GM23338 (cell line): ENCODE measurements at regions not wholly inside any gene's neighbourhood (a gene's known extent, or its start where the extent isn't known, plus 50 kb on each side); places are given as distances from the start of the nearest gene placed in this dataset.

Source experiments
- CREB1 ChIP-seq: fragments of 250-450 bp; sonication (Bioruptor Pico); IDR thresholded peaks from 2 replicates; pipeline ENCODE4 v1.5.0; 2020; ENCODE audit warnings: low read depth, mild to moderate bottlenecking, moderate library complexity
- EZH2phosphoT487 ChIP-seq: fragments of 200-600 bp; sonication (generic); IDR thresholded peaks from one replicate; pipeline ENCODE4 v1.8.1; 2018; ENCODE audit warnings: antibody characterized with exemption; ENCODE audit not compliant: unreplicated experiment
- JUNB ChIP-seq: IDR thresholded peaks from one replicate; pipeline ENCODE4 v1.6.1; 2016; ENCODE audit warnings: antibody characterized with exemption; ENCODE audit not compliant: unreplicated experiment
- STAT1 ChIP-seq: IDR thresholded peaks from one replicate; pipeline ENCODE4 v1.6.1; 2016; ENCODE audit warnings: antibody characterized with exemption; ENCODE audit not compliant: unreplicated experiment
- TF ChIP-seq, protein P1 (sequence below): fragments of 250-450 bp; sonication (Bioruptor Pico); IDR thresholded peaks from 2 replicates; pipeline ENCODE4 v1.5.0; 2020; ENCODE audit warnings: mild to moderate bottlenecking, moderate library complexity
- TF ChIP-seq, protein P2 (sequence below): IDR thresholded peaks from one replicate; pipeline ENCODE4 v1.6.1; 2018; ENCODE audit warnings: antibody characterized with exemption; ENCODE audit not compliant: unreplicated experiment
- TF ChIP-seq, protein P3 (sequence below): IDR thresholded peaks from 2 replicates; pipeline ENCODE4 v1.6.1; 2016; ENCODE audit warnings: antibody characterized with exemption

GRCh38 chr4:18616720-18617119 lies 595.2 kb upstream of the LCORL start (continued):
- TF ChIP-seq, protein P1, sequence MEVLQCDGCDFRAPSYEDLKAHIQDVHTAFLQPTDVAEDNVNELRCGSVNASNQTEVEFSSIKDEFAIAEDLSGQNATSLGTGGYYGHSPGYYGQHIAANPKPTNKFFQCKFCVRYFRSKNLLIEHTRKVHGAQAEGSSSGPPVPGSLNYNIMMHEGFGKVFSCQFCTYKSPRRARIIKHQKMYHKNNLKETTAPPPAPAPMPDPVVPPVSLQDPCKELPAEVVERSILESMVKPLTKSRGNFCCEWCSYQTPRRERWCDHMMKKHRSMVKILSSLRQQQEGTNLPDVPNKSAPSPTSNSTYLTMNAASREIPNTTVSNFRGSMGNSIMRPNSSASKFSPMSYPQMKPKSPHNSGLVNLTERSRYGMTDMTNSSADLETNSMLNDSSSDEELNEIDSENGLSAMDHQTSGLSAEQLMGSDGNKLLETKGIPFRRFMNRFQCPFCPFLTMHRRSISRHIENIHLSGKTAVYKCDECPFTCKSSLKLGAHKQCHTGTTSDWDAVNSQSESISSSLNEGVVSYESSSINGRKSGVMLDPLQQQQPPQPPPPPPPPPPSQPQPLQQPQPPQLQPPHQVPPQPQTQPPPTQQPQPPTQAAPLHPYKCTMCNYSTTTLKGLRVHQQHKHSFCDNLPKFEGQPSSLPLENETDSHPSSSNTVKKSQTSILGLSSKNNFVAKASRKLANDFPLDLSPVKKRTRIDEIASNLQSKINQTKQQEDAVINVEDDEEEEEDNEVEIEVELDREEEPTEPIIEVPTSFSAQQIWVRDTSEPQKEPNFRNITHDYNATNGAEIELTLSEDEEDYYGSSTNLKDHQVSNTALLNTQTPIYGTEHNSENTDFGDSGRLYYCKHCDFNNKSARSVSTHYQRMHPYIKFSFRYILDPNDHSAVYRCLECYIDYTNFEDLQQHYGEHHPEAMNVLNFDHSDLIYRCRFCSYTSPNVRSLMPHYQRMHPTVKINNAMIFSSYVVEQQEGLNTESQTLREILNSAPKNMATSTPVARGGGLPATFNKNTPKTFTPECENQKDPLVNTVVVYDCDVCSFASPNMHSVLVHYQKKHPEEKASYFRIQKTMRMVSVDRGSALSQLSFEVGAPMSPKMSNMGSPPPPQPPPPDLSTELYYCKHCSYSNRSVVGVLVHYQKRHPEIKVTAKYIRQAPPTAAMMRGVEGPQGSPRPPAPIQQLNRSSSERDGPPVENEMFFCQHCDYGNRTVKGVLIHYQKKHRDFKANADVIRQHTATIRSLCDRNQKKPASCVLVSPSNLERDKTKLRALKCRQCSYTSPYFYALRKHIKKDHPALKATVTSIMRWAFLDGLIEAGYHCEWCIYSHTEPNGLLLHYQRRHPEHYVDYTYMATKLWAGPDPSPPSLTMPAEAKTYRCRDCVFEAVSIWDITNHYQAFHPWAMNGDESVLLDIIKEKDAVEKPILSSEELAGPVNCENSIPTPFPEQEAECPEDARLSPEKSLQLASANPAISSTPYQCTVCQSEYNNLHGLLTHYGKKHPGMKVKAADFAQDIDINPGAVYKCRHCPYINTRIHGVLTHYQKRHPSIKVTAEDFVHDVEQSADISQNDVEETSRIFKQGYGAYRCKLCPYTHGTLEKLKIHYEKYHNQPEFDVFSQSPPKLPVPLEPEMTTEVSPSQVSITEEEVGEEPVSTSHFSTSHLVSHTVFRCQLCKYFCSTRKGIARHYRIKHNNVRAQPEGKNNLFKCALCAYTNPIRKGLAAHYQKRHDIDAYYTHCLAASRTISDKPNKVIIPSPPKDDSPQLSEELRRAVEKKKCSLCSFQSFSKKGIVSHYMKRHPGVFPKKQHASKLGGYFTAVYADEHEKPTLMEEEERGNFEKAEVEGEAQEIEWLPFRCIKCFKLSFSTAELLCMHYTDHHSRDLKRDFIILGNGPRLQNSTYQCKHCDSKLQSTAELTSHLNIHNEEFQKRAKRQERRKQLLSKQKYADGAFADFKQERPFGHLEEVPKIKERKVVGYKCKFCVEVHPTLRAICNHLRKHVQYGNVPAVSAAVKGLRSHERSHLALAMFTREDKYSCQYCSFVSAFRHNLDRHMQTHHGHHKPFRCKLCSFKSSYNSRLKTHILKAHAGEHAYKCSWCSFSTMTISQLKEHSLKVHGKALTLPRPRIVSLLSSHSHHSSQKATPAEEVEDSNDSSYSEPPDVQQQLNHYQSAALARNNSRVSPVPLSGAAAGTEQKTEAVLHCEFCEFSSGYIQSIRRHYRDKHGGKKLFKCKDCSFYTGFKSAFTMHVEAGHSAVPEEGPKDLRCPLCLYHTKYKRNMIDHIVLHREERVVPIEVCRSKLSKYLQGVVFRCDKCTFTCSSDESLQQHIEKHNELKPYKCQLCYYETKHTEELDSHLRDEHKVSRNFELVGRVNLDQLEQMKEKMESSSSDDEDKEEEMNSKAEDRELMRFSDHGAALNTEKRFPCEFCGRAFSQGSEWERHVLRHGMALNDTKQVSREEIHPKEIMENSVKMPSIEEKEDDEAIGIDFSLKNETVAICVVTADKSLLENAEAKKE (CRISPR knock-in tag), result no peak
- TF ChIP-seq JUNB, result no peak
- TF ChIP-seq, protein P2, sequence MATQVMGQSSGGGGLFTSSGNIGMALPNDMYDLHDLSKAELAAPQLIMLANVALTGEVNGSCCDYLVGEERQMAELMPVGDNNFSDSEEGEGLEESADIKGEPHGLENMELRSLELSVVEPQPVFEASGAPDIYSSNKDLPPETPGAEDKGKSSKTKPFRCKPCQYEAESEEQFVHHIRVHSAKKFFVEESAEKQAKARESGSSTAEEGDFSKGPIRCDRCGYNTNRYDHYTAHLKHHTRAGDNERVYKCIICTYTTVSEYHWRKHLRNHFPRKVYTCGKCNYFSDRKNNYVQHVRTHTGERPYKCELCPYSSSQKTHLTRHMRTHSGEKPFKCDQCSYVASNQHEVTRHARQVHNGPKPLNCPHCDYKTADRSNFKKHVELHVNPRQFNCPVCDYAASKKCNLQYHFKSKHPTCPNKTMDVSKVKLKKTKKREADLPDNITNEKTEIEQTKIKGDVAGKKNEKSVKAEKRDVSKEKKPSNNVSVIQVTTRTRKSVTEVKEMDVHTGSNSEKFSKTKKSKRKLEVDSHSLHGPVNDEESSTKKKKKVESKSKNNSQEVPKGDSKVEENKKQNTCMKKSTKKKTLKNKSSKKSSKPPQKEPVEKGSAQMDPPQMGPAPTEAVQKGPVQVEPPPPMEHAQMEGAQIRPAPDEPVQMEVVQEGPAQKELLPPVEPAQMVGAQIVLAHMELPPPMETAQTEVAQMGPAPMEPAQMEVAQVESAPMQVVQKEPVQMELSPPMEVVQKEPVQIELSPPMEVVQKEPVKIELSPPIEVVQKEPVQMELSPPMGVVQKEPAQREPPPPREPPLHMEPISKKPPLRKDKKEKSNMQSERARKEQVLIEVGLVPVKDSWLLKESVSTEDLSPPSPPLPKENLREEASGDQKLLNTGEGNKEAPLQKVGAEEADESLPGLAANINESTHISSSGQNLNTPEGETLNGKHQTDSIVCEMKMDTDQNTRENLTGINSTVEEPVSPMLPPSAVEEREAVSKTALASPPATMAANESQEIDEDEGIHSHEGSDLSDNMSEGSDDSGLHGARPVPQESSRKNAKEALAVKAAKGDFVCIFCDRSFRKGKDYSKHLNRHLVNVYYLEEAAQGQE, result no peak
- no peak for TF ChIP-seq CREB1 (CRISPR knock-in tag)
- TF ChIP-seq, protein P3, sequence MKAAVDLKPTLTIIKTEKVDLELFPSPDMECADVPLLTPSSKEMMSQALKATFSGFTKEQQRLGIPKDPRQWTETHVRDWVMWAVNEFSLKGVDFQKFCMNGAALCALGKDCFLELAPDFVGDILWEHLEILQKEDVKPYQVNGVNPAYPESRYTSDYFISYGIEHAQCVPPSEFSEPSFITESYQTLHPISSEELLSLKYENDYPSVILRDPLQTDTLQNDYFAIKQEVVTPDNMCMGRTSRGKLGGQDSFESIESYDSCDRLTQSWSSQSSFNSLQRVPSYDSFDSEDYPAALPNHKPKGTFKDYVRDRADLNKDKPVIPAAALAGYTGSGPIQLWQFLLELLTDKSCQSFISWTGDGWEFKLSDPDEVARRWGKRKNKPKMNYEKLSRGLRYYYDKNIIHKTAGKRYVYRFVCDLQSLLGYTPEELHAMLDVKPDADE, result no peak
- TF ChIP-seq EZH2phosphoT487, result no peak
- no peak for TF ChIP-seq STAT1
